22Rv1 (cell line): ENCODE measurements at regions not wholly inside any gene's neighbourhood (a gene's known extent, or its start where the extent isn't known, plus 50 kb on each side); places are given as distances from the start of the nearest gene placed in this dataset.
"Not testable (repeated sequence)": the region's sequence is repeated elsewhere in the genome, so short reads cannot be mapped to it uniquely, and the experiment has no call there.

Experiments used
- ZFX ChIP-seq: fragments of 450-650 bp; IDR thresholded peaks from 2 replicates; pipeline ENCODE4 v1.6.1; 2017; ENCODE audit warnings: antibody characterized with exemption, borderline replicate concordance
- TF ChIP-seq, protein P1 (sequence below): fragments of 450-650 bp; IDR thresholded peaks from 2 replicates; pipeline ENCODE4 v1.5.1; 2017; ENCODE audit warnings: mild to moderate bottlenecking

DNA sequence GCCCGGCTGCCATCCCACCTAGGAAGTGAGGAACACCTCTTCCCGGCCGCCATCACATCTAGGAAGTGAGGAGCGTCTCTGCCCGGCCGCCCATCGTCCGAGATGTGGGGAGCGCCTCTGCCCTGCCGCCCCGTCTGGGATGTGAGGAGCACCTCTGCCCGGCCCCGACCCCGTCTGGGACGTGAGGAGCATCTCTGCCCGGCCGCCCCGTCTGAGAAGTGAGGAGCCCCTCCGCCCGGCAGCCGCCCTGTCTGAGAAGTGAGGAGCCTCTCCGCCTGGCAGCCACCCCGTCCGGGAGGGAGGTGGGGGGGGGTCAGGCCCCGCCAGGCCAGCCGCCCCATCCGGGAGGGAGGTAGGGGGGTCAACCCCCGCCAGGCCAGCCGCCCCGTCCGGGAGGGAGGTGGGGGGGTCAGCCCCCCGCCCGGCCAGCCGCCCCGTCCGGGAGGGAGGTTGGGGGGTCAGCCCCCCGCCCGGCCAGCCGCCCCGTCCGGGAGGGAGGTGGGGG is 330.0 kb downstream of the CBLN1 start:
- TF ChIP-seq, protein P1, sequence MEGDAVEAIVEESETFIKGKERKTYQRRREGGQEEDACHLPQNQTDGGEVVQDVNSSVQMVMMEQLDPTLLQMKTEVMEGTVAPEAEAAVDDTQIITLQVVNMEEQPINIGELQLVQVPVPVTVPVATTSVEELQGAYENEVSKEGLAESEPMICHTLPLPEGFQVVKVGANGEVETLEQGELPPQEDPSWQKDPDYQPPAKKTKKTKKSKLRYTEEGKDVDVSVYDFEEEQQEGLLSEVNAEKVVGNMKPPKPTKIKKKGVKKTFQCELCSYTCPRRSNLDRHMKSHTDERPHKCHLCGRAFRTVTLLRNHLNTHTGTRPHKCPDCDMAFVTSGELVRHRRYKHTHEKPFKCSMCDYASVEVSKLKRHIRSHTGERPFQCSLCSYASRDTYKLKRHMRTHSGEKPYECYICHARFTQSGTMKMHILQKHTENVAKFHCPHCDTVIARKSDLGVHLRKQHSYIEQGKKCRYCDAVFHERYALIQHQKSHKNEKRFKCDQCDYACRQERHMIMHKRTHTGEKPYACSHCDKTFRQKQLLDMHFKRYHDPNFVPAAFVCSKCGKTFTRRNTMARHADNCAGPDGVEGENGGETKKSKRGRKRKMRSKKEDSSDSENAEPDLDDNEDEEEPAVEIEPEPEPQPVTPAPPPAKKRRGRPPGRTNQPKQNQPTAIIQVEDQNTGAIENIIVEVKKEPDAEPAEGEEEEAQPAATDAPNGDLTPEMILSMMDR = not testable (repeated sequence)
- not testable (repeated sequence) for TF ChIP-seq ZFX
